HG03095 (cell line): ENCODE measurements at regions not wholly inside any gene's neighbourhood (a gene's known extent, or its start where the extent isn't known, plus 50 kb on each side); places are given as distances from the start of the nearest gene placed in this dataset.

Experiments used
- ATAC-seq: cut with Tn5 transposase; IDR thresholded peaks from one replicate; pipeline ENCODE4 v1.9.1; 2021; ENCODE audit warnings: moderate library complexity; ENCODE audit not compliant: unreplicated experiment

GRCh38 chr18:40531051-40531450 lies 1424.0 kb upstream of the PIK3C3 start:
- no peak for ATAC-seq

- ATAC-seq = no peak
Measured at GRCh38 chr18:40529478-40529877, 1425.6 kb upstream of the PIK3C3 start.

- no peak for ATAC-seq
Measured at GRCh38 chr18:40524881-40525280, 1430.2 kb upstream of the PIK3C3 start.

GRCh38 chr18:40523287-40523686 lies 1431.7 kb upstream of the PIK3C3 start:
- ATAC-seq = no peak

GRCh38 chr18:40501026-40501425 lies 1454.0 kb upstream of the PIK3C3 start:
- ATAC-seq = no peak

GRCh38 chr18:40494603-40495002 lies 1460.4 kb upstream of the PIK3C3 start:
- no peak for ATAC-seq

- no peak for ATAC-seq
Measured at GRCh38 chr18:40493316-40493715, 1461.7 kb upstream of the PIK3C3 start.

GRCh38 chr18:40489301-40489700 lies 1465.7 kb upstream of the PIK3C3 start:
- no peak for ATAC-seq

- no peak for ATAC-seq
Measured at GRCh38 chr18:40485318-40485717, 1469.7 kb upstream of the PIK3C3 start.

GRCh38 chr18:40473221-40474029 lies 1481.6 kb upstream of the PIK3C3 start:
- no peak for ATAC-seq

- no peak for ATAC-seq
Measured at GRCh38 chr18:40470723-40471122, 1484.3 kb upstream of the PIK3C3 start.

GRCh38 chr18:40469851-40470250 lies 1485.2 kb upstream of the PIK3C3 start:
- no peak for ATAC-seq

- ATAC-seq = no peak
Measured at GRCh38 chr18:40469316-40469715, 1485.7 kb upstream of the PIK3C3 start.

GRCh38 chr18:40464032-40464431 lies 1491.0 kb upstream of the PIK3C3 start:
- no peak for ATAC-seq

- no peak for ATAC-seq
Measured at GRCh38 chr18:40453903-40454302, 1501.1 kb upstream of the PIK3C3 start.

- no peak for ATAC-seq
Measured at GRCh38 chr18:40452599-40452998, 1502.4 kb upstream of the PIK3C3 start.

GRCh38 chr18:40450751-40451150 lies 1504.3 kb upstream of the PIK3C3 start:
- no peak for ATAC-seq

GRCh38 chr18:40447820-40448219 lies 1507.2 kb upstream of the PIK3C3 start:
- ATAC-seq = no peak

- ATAC-seq = no peak
Measured at GRCh38 chr18:40440088-40440487, 1514.9 kb upstream of the PIK3C3 start.

- no peak for ATAC-seq
Measured at GRCh38 chr18:40437517-40437916, 1517.5 kb upstream of the PIK3C3 start.

GRCh38 chr18:40431071-40431985 lies 1523.7 kb upstream of the PIK3C3 start:
- no peak for ATAC-seq

- no peak for ATAC-seq
Measured at GRCh38 chr18:40423291-40423690, 1531.7 kb upstream of the PIK3C3 start.
